Endothelial cell of umbilical vein (primary cell): ENCODE measurements at regions not wholly inside any gene's neighbourhood (a gene's known extent, or its start where the extent isn't known, plus 50 kb on each side); places are given as distances from the start of the nearest gene placed in this dataset.

Experiments
- BruUV-seq: library from RNA; stranded (reverse); fragments of 400-500 nt; replicated peaks from 2 replicates; lab custom pipeline; 2021; lab: Mats Ljungman, UMichigan
- CTCF ChIA-PET: fragments of 300-600, 350-600 bp; sonication (Branson Sonifier 250); formaldehyde crosslinking; loops from one replicate; lab custom pipeline; 2021; ENCODE audit warnings: antibody characterized with exemption, inconsistent platforms; lab: Charles Lee
- POLR2A ChIA-PET: fragments of 300-600, 350-600 bp; sonication (Branson Sonifier 250); formaldehyde crosslinking; loops from one replicate; lab custom pipeline; 2021; ENCODE audit warnings: antibody characterized with exemption, inconsistent platforms; lab: Charles Lee
- DNase-seq: peaks from one replicate; pipeline ENCODE4 v3.0.0-alpha.2; 2011; ENCODE audit warnings: low read depth, low spot score
- FAIRE-seq: peaks from 2 replicates; lab custom pipeline; 2011; peaks lifted over from hg19 to GRCh38; lab: Jason Lieb, UNC
- H2AFZ ChIP-seq: 2 replicates; pipeline ENCODE4 v1.6.0; 2012; ENCODE audit warnings: low read depth, low read length, control low read depth, inconsistent platforms
- H3K27ac ChIP-seq: 2 replicates; pipeline ENCODE4 v1.5.1; 2011; ENCODE audit warnings: low read depth, mild to moderate bottlenecking, control low read depth, low read length, moderate library complexity; ENCODE audit not compliant: insufficient read depth
- H3K27me3 ChIP-seq, 2 experiments: 2 replicates each; pipeline versions ENCODE4 v1.6.0 to v1.6.1; 2011; ENCODE audit warnings: low read length in 2 of 2, mixed read lengths in 1 of 2; ENCODE audit not compliant: control insufficient read depth in 2 of 2, insufficient read depth in 2 of 2
- H3K36me3 ChIP-seq, 2 experiments: 2 replicates in 1 of 2; 3 replicates in 1 of 2; pipeline ENCODE4 v1.5.1; 2011; ENCODE audit warnings: low read length in 2 of 2, mild to moderate bottlenecking in 1 of 2, moderate library complexity in 1 of 2; ENCODE audit not compliant: control insufficient read depth in 2 of 2, insufficient read depth in 2 of 2; ENCODE audit errors: extremely low read depth in 1 of 2
- H3K4me1 ChIP-seq: 3 replicates; pipeline ENCODE4 v1.5.1; 2011; ENCODE audit warnings: mild to moderate bottlenecking, low read length; ENCODE audit not compliant: control insufficient read depth, insufficient read depth; ENCODE audit errors: extremely low read depth
- H3K4me2 ChIP-seq: 2 replicates; pipeline ENCODE4 v1.6.1; 2011; ENCODE audit warnings: low read length, control low read depth, mixed read lengths; ENCODE audit not compliant: insufficient read depth
- H3K4me3 ChIP-seq, 3 experiments: fragments of 200-600 bp in 1 of 3; sonication (generic), shearing (Covaris generic) in 1 of 3; replicated peaks in 1 of 3; 2 replicates each; pipeline ENCODE4 v1.5.1; 2011 to 2016; ENCODE audit warnings: control low read depth in 3 of 3, low read length in 3 of 3, mild to moderate bottlenecking in 2 of 3, inconsistent platforms in 1 of 3, low read depth in 1 of 3, moderate library complexity in 1 of 3; ENCODE audit not compliant: insufficient read depth in 1 of 3
- H3K79me2 ChIP-seq: 2 replicates; pipeline ENCODE4 v1.6.0; 2012; ENCODE audit warnings: low read length, inconsistent platforms; ENCODE audit not compliant: control insufficient read depth, insufficient read depth
- H3K9ac ChIP-seq: replicated peaks from 2 replicates; pipeline ENCODE3; 2011; ENCODE audit warnings: low read length, control low read depth; ENCODE audit not compliant: insufficient read depth; ENCODE audit errors: extremely low read depth
- H3K9me1 ChIP-seq: replicated peaks from 3 replicates; pipeline ENCODE4 v1.6.0; 2011; ENCODE audit warnings: mild to moderate bottlenecking, low read length; ENCODE audit not compliant: control insufficient read depth, insufficient read depth; ENCODE audit errors: extremely low read depth
- H3K9me3 ChIP-seq: replicated peaks from 2 replicates; pipeline ENCODE4 v1.5.1; 2012; ENCODE audit warnings: low read length, inconsistent platforms; ENCODE audit not compliant: control insufficient read depth, insufficient read depth
- H4K20me1 ChIP-seq: replicated peaks from 2 replicates; pipeline ENCODE3; 2011; ENCODE audit warnings: mild to moderate bottlenecking, low read length; ENCODE audit not compliant: control insufficient read depth, insufficient read depth; ENCODE audit errors: extremely low read depth
- EZH2 ChIP-seq: IDR thresholded peaks from 2 replicates; pipeline ENCODE4 v1.6.1; 2012; ENCODE audit warnings: borderline replicate concordance, low read depth, mild to moderate bottlenecking, moderate library complexity, low read length, inconsistent platforms; ENCODE audit not compliant: severe bottlenecking
- FOS ChIP-seq: IDR thresholded peaks from 2 replicates; pipeline ENCODE4 v1.6.1; 2011; ENCODE audit warnings: mild to moderate bottlenecking, low read length, moderate library complexity, borderline replicate concordance; ENCODE audit not compliant: insufficient read depth
- GATA2 ChIP-seq: IDR thresholded peaks from 2 replicates; pipeline ENCODE4 v1.7.0; 2011; ENCODE audit warnings: low read depth, mild to moderate bottlenecking, moderate library complexity, mixed read lengths, low read length; ENCODE audit not compliant: insufficient read length, insufficient read depth
- JUN ChIP-seq: IDR thresholded peaks from 2 replicates; pipeline ENCODE4 v1.6.1; 2011; ENCODE audit warnings: borderline replicate concordance, low read depth; ENCODE audit not compliant: insufficient read length, insufficient read depth
- MYC ChIP-seq: IDR thresholded peaks from one replicate; pipeline ENCODE4 v1.6.1; 2011; ENCODE audit warnings: mild to moderate bottlenecking, low read depth, low read length
- POLR2A ChIP-seq: IDR thresholded peaks from 2 replicates; pipeline ENCODE4 v1.6.1; 2012; ENCODE audit warnings: low read depth, mild to moderate bottlenecking, control low read depth, low read length
- dilution Hi-C: fragments of 300-500 bp; cut with MboI; formaldehyde crosslinking; loops from one replicate; pipeline ENCODE4 v1.15.0; 2019; ENCODE audit warnings: low sequenced_read_pairs; ENCODE audit not compliant: extremely low pct_ligation_motif_present
- intact Hi-C: fragments of 100-400 bp; cut with micrococcal nuclease; formaldehyde crosslinking; loops from one replicate; pipeline ENCODE4 v1.10.0; 2022
- TF ChIP-seq, protein P1 (sequence below): IDR thresholded peaks from 2 replicates; pipeline ENCODE4 v1.6.1; 2011; ENCODE audit not compliant: insufficient read depth, insufficient read length

DNA sequence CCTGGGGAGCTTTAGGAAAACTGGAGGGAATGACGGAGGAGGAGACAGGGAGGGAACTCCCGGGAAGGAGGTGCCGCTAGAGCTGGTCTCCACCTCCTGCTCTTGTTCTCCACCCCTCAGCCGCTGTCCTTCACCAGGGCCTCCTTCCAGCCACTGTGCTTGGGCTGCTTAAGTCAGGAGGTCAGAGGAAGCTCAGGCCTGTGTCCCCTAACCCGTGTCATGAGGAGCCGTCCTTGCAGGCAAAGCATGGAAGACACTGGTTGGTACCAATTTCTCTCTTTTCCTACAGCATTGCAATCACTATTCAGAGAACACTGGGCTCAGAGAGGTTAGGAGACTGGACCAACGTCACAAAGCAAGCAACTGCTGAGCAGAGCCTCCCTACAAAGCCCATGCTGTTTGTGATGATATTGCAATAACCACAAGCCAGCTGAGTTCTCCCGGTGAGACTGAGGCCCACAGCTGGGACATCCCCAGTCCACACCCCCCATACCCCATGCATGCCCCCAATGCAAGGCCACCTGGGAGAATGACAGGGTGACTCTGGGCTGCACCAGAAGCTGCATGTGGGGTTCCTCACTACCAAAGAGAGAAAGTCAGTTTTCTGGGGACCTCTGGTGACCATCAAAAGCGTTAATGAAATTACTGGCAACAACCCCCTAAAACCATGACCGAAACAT lies 427.5 kb downstream of the NPHP4 start:
- CTCF ChIA-PET = no interaction called here
- intact Hi-C loops = no loop called here
- TF ChIP-seq EZH2 (no peak), MYC (no peak), POLR2A (no peak), GATA2 (no peak), FOS (no peak), JUN (no peak)
- TF ChIP-seq, protein P1, sequence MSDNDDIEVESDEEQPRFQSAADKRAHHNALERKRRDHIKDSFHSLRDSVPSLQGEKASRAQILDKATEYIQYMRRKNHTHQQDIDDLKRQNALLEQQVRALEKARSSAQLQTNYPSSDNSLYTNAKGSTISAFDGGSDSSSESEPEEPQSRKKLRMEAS = no peak
- DNase-seq (no peak), FAIRE-seq (no peak)
- H3K4me1 ChIP-seq = no peaks in the 10 kb centered on the region
- no peak overlapping the region for H3K4me3 ChIP-seq
- POLR2A ChIA-PET = no interaction called here
- dilution Hi-C loops = no loop called here
- no peaks in the 10 kb centered on the region for H3K27me3 ChIP-seq
- no peak overlapping the region for H3K4me2 ChIP-seq
- no peak overlapping the region for H3K27ac ChIP-seq
- H4K20me1 ChIP-seq = no peaks in the 10 kb centered on the region
- H2AFZ ChIP-seq = no peak overlapping the region
- no peaks in the 10 kb centered on the region for H3K9me1 ChIP-seq
- no peaks in the 10 kb centered on the region for H3K79me2 ChIP-seq
- peaks cover 2% of the 10 kb centered on the region for H3K9me3 ChIP-seq
- no peaks in the 10 kb centered on the region for H3K36me3 ChIP-seq
- H3K9ac ChIP-seq = no peak overlapping the region
- no TSS peak for BruUV-seq
